Glutamatergic neuron (in vitro differentiated cells): ENCODE measurements at regions not wholly inside any gene's neighbourhood (a gene's known extent, or its start where the extent isn't known, plus 50 kb on each side); places are given as distances from the start of the nearest gene placed in this dataset.

ENCODE experiments used
- DNase-seq: peaks from one replicate; pipeline ENCODE4 v3.0.0; 2022
- H3K27ac Mint-ChIP-seq: one replicate; pipeline ENCODE4 v1.8.0; 2020; ENCODE audit warnings: mild to moderate bottlenecking, mixed read lengths, inconsistent platforms; ENCODE audit not compliant: unreplicated experiment
- H3K27me3 Mint-ChIP-seq: one replicate; pipeline ENCODE4 v1.8.0; 2020; ENCODE audit warnings: mild to moderate bottlenecking, moderate library complexity, mixed read lengths, inconsistent platforms; ENCODE audit not compliant: unreplicated experiment
- H3K36me3 Mint-ChIP-seq: one replicate; pipeline ENCODE4 v1.8.0; 2020; ENCODE audit warnings: mild to moderate bottlenecking, mixed read lengths, inconsistent platforms; ENCODE audit not compliant: unreplicated experiment
- H3K4me1 Mint-ChIP-seq: one replicate; pipeline ENCODE4 v1.8.0; 2020; ENCODE audit warnings: mild to moderate bottlenecking, low read depth, mixed read lengths, inconsistent platforms; ENCODE audit not compliant: unreplicated experiment
- H3K4me3 Mint-ChIP-seq: one replicate; pipeline ENCODE4 v1.8.0; 2020; ENCODE audit warnings: mild to moderate bottlenecking, mixed read lengths, inconsistent platforms; ENCODE audit not compliant: unreplicated experiment
- H3K9me3 Mint-ChIP-seq: one replicate; pipeline ENCODE4 v1.8.0; 2020; ENCODE audit warnings: mild to moderate bottlenecking, moderate library complexity, mixed read lengths, inconsistent platforms; ENCODE audit not compliant: unreplicated experiment
- CTCF ChIP-seq: fragments of 200-600 bp; sonication (generic); IDR thresholded peaks from one replicate; pipeline ENCODE4 v1.5.0; 2021; ENCODE audit not compliant: partially characterized antibody, unreplicated experiment

GRCh38 chr13:107534548-107534947 is 680.8 kb downstream of the LIG4 start:
- no peaks in the 10 kb centered on the region for H3K4me1 Mint-ChIP-seq
- TF ChIP-seq CTCF = no peak
- H3K27ac Mint-ChIP-seq = no peak overlapping the region
- H3K27me3 Mint-ChIP-seq = peaks cover 1% of the 10 kb centered on the region
- H3K9me3 Mint-ChIP-seq = no peaks in the 10 kb centered on the region
- no peak for DNase-seq
- H3K36me3 Mint-ChIP-seq = no peaks in the 10 kb centered on the region
- H3K4me3 Mint-ChIP-seq = no peak overlapping the region

- peaks cover 3% of the 10 kb centered on the region for H3K4me1 Mint-ChIP-seq
- peaks cover 1% of the 10 kb centered on the region for H3K27me3 Mint-ChIP-seq
- DNase-seq = no peak
- H3K27ac Mint-ChIP-seq = no peak overlapping the region
- no peak overlapping the region for H3K4me3 Mint-ChIP-seq
- H3K9me3 Mint-ChIP-seq = no peaks in the 10 kb centered on the region
- no peak for TF ChIP-seq CTCF
- H3K36me3 Mint-ChIP-seq = no peaks in the 10 kb centered on the region
These were observed 683.5 kb downstream of the LIG4 start for GRCh38 chr13:107531816-107532215.

- TF ChIP-seq CTCF = no peak
- Mint-ChIP-seq H3K4me3 (no peak overlapping the region), H3K36me3 (no peaks in the 10 kb centered on the region), H3K27me3 (peaks cover 1% of the 10 kb centered on the region), H3K9me3 (no peaks in the 10 kb centered on the region), H3K27ac (no peak overlapping the region), H3K4me1 (peaks cover 3% of the 10 kb centered on the region)
- DNase-seq = no peak
These were observed 684.2 kb downstream of the LIG4 start for GRCh38 chr13:107531180-107531579.

GRCh38 chr13:107529035-107529434 is 686.3 kb downstream of the LIG4 start:
- Mint-ChIP-seq H3K4me1 (peaks cover 7% of the 10 kb centered on the region), H3K27me3 (peaks cover 1% of the 10 kb centered on the region), H3K27ac (no peak overlapping the region)

GRCh38 chr13:107518780-107519179 is 696.6 kb downstream of the LIG4 start:
- Mint-ChIP-seq H3K9me3 (no peaks in the 10 kb centered on the region), H3K27me3 (no peaks in the 10 kb centered on the region), H3K27ac (no peak overlapping the region), H3K4me3 (no peak overlapping the region), H3K4me1 (peaks cover 2% of the 10 kb centered on the region), H3K36me3 (no peaks in the 10 kb centered on the region)
- no peak for DNase-seq
- TF ChIP-seq CTCF = no peak

More at GRCh38 chr13:107529035-107529434, 686.3 kb downstream of the LIG4 start:
- no peak overlapping the region for H3K4me3 Mint-ChIP-seq
- TF ChIP-seq CTCF = no peak
- H3K9me3 Mint-ChIP-seq = no peaks in the 10 kb centered on the region
- DNase-seq = no peak
- H3K36me3 Mint-ChIP-seq = no peaks in the 10 kb centered on the region
